ENCODE measurements at regions not wholly inside any gene's neighbourhood (a gene's known extent, or its start where the extent isn't known, plus 50 kb on each side); places are given as distances from the start of the nearest gene placed in this dataset.

GRCh38 chr2:181114021-181114420 lies 133.6 kb downstream of the UBE2E3 start:
- TF ChIP-seq CTCF (IDR thresholded peaks at IDR 0.05; ENCODE audit: insufficient read depth, low read length, missing control alignments), result no peak
- ChIA-PET CTCF (interaction anchor here (0.9 kb wide), 1 partner anchor 9 kb away, joined by 3 read pairs; no protein-coding TSS in a partner anchor), POLR2A (no interaction called here)
- no peak overlapping the region for H3K4me3 ChIP-seq (ENCODE audit: low read depth, low read length)
- DNase-seq (ENCODE audit: low read depth, low spot score), result no peak

- DNase-seq (ENCODE audit: low read depth, low spot score), result no peak
- ChIA-PET CTCF (interaction anchor here (1.7 to 1.8 kb wide), 2 partner anchors 11 to 15 kb away, joined by 4 to 5 read pairs; no protein-coding TSS in a partner anchor), POLR2A (no interaction called here)
- H3K4me3 ChIP-seq (ENCODE audit: low read depth, low read length), result no peak overlapping the region
- TF ChIP-seq CTCF (IDR thresholded peaks at IDR 0.05; ENCODE audit: insufficient read depth, low read length, missing control alignments), result no peak
Measured at GRCh38 chr2:181116261-181116660, 135.9 kb downstream of the UBE2E3 start.

- TF ChIP-seq CTCF (IDR thresholded peaks at IDR 0.05; ENCODE audit: insufficient read depth, low read length, missing control alignments), result no peak
- ChIA-PET POLR2A (no interaction called here), CTCF (interaction anchor here (1.8 kb wide), 1 partner anchor 12 kb away, joined by 5 read pairs; no protein-coding TSS in a partner anchor)
- no peak overlapping the region for H3K4me3 ChIP-seq (ENCODE audit: low read depth, low read length)
- DNase-seq (ENCODE audit: low read depth, low spot score), result no peak
Measured at GRCh38 chr2:181117206-181117925, 137.0 kb downstream of the UBE2E3 start.

- ChIA-PET POLR2A (no interaction called here), CTCF (interaction anchor here (1.5 kb wide), 1 partner anchor 11 kb away, joined by 6 read pairs; no protein-coding TSS in a partner anchor)
- no peak overlapping the region for H3K4me3 ChIP-seq (ENCODE audit: low read depth, low read length)
- no peak for DNase-seq (ENCODE audit: low read depth, low spot score)
- TF ChIP-seq CTCF (IDR thresholded peaks at IDR 0.05; ENCODE audit: insufficient read depth, low read length, missing control alignments), result no peak
Measured at GRCh38 chr2:181120625-181121024, 140.2 kb downstream of the UBE2E3 start.

- CTCF ChIA-PET, result no interaction called here
- DNase-seq (ENCODE audit: low read depth, low spot score), result no peak
- no peak for TF ChIP-seq CTCF (IDR thresholded peaks at IDR 0.05; ENCODE audit: insufficient read depth, low read length, missing control alignments)
- POLR2A ChIA-PET, result no interaction called here
- H3K4me3 ChIP-seq (ENCODE audit: low read depth, low read length), result no peak overlapping the region
Measured at GRCh38 chr2:181121996-181122395, 141.6 kb downstream of the UBE2E3 start.

GRCh38 chr2:181122601-181123000 lies 142.2 kb downstream of the UBE2E3 start:
- no peak for TF ChIP-seq CTCF (IDR thresholded peaks at IDR 0.05; ENCODE audit: insufficient read depth, low read length, missing control alignments)
- CTCF ChIA-PET, result no interaction called here
- DNase-seq (ENCODE audit: low read depth, low spot score), result no peak
- POLR2A ChIA-PET, result no interaction called here
- H3K4me3 ChIP-seq (ENCODE audit: low read depth, low read length), result no peak overlapping the region
